ENCODE measurements at regions not wholly inside any gene's neighbourhood (a gene's known extent, or its start where the extent isn't known, plus 50 kb on each side); places are given as distances from the start of the nearest gene placed in this dataset.
"Not testable (repeated sequence)": the region's sequence is repeated elsewhere in the genome, so short reads cannot be mapped to it uniquely, and the experiment has no call there.

GRCh38 chr5:62222305-62222704 is 83.7 kb upstream of the KIF2A start:
- DNase-seq (ENCODE audit: low read depth) = not testable (repeated sequence)

GRCh38 chr5:62223312-62223670 is 82.7 kb upstream of the KIF2A start:
- peak; percentile 58 for DNase-seq (ENCODE audit: low read depth)

GRCh38 chr5:62224987-62225601 is 80.9 kb upstream of the KIF2A start:
- not testable (repeated sequence) for DNase-seq (ENCODE audit: low read depth)

DNA sequence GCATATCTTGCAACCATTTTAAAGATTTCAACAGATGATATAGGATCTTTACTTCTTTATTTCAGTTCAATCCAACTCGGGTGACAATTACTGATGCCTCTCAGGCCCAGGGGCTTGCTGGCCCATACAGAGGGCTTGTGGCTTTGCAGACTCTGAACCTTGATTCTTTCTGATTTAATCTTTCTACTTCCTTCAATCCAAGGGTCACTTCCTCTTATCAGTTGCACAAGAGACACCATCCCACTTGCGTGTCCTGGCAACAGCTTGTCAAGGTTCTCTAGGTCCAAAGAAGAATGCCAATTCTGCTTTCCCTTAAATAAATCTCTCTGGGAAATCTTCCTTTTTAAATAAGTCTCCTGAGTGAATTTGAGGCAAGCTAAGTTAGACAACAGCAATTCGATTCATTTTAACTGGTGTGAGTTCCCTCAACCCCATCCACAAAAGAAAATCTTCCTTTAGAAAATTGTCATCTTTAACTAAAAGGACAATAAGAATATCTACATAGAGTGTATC is 75.1 kb upstream of the KIF2A start:
- not testable (repeated sequence) for DNase-seq (ENCODE audit: low read depth)

GRCh38 chr5:62231576-62231975 is 74.4 kb upstream of the KIF2A start:
- no peak for DNase-seq (ENCODE audit: low read depth)

GRCh38 chr5:62232218-62232617 is 73.8 kb upstream of the KIF2A start:
- DNase-seq (ENCODE audit: low read depth) = not testable (repeated sequence)

GRCh38 chr5:62233083-62234046 is 72.6 kb upstream of the KIF2A start:
- DNase-seq (ENCODE audit: low read depth) = not testable (repeated sequence)

DNA sequence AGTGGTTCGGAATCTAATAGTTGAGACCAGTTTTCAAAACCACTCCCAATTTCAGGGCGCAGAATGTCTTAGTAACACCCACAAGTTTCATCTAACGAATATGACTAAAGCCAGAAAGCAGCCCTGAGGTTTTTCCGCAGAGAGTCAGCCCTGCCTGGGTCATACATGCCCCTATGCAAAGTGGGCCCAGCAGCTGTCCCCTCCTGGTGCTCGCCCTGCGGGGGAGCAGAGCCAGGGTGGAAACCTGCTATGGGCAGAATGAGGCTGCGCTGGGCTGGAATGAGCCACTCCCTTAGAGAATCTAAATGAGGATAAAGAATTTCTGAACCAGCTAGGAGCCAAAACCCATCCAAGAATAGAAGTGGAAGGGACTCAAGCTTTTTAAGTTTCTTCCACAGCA is 69.4 kb upstream of the KIF2A start:
- not testable (repeated sequence) for DNase-seq (ENCODE audit: low read depth)

DNA sequence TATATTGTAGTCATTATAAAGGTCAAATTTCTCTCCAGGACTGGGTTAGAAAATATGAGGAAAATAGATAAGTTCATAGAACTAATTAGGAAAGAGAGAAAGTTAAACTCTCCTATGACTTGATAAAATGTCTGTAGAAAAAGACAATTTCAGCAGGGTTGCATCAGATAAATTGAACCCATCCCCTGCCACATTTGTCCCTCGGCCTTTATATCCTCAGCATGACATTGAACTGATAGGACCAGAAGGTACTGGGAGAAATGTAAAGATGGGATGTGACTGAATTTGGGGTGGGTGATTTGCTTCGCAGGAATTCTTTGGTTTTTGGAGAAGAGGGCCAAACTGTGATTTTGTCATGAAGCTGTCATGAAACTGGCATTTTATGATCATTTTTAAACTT is 68.1 kb upstream of the KIF2A start:
- not testable (repeated sequence) for DNase-seq (ENCODE audit: low read depth)

DNA sequence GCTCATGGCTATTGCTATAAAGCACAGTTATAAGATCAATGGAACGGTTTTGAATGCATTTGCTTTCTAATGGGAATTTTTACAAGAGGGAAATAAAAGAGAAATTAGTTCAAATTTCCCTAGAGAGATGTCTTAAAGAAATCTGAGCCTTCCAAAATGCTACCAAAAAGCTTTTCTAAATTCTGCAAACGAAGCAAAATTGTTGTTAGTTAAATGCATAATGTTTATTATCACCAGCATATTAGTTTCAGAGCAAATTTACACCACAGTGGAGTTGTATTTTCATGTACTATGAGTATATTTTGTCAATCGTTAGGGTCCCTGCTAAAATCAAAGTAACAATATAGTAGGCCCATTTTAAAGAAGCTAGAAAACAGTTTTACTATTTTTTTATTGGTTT is 67.4 kb upstream of the KIF2A start:
- not testable (repeated sequence) for DNase-seq (ENCODE audit: low read depth)

- DNase-seq (ENCODE audit: low read depth) = not testable (repeated sequence)
Measured at GRCh38 chr5:62240494-62240893, 65.5 kb upstream of the KIF2A start.

GRCh38 chr5:62242000-62242399 is 64.0 kb upstream of the KIF2A start:
- not testable (repeated sequence) for DNase-seq (ENCODE audit: low read depth)

GRCh38 chr5:62243046-62243445 is 63.0 kb upstream of the KIF2A start:
- DNase-seq (ENCODE audit: low read depth) = not testable (repeated sequence)

- DNase-seq (ENCODE audit: low read depth) = not testable (repeated sequence)
Measured at GRCh38 chr5:62248192-62248591, 57.8 kb upstream of the KIF2A start.

- DNase-seq (ENCODE audit: low read depth) = not testable (repeated sequence)
Measured at GRCh38 chr5:62250085-62250484, 55.9 kb upstream of the KIF2A start.

- not testable (repeated sequence) for DNase-seq (ENCODE audit: low read depth)
Measured at GRCh38 chr5:62250919-62251318, 55.1 kb upstream of the KIF2A start.

- DNase-seq (ENCODE audit: low read depth) = not testable (repeated sequence)
Measured at GRCh38 chr5:62252519-62252918, 53.5 kb upstream of the KIF2A start.

GRCh38 chr5:62255551-62255950 is 50.5 kb upstream of the KIF2A start:
- not testable (repeated sequence) for DNase-seq (ENCODE audit: low read depth)

GRCh38 chr5:62256161-62257019 is 49.6 kb upstream of the KIF2A start:
- DNase-seq (ENCODE audit: low read depth) = peak; percentile 2
